ENCODE measurements at regions not wholly inside any gene's neighbourhood (a gene's known extent, or its start where the extent isn't known, plus 50 kb on each side); places are given as distances from the start of the nearest gene placed in this dataset.

DNA sequence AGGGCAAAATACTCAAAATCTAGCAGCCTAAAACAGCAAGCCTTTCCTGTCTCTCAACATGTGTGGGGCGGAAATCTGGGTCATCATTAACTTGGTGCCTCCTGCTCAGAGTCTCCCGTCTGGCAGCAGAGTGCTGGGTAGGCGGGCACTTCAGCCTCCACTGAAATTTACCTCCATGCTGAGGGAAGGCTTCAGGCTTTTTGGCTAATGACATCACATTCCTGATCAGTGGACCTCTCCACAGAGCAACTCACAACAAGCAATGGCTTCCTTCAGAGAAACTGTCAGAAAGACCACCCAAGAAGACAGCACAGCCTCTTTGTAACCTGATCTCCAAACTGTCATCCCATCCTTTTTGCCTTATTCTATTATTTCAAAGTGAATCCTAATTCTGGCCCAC, 1109.0 kb downstream of the UQCRFS1 start:
- no peak for TF ChIP-seq ZNF274 (IDR thresholded peaks at IDR 0.05; ENCODE audit: low read depth, low read length)
- no peak for TF ChIP-seq YY1 (IDR thresholded peaks at IDR 0.05; ENCODE audit: insufficient read depth, insufficient read length)

All from NT2/D1 (cell line).